Fibroblast of skin of abdomen (primary cell): ENCODE measurements at regions not wholly inside any gene's neighbourhood (a gene's known extent, or its start where the extent isn't known, plus 50 kb on each side); places are given as distances from the start of the nearest gene placed in this dataset.

Experiments used
- DNase-seq: peaks from one replicate; pipeline ENCODE4 v3.0.0-alpha.2; 2013

- no peak for DNase-seq
Measured at GRCh38 chr12:30144777-30145683, 361.3 kb upstream of the TMTC1 start.

GRCh38 chr12:30142301-30142700 is 358.6 kb upstream of the TMTC1 start:
- DNase-seq, result no peak

GRCh38 chr12:30138483-30138882 is 354.7 kb upstream of the TMTC1 start:
- DNase-seq, result peak; percentile 12

- peak; percentile 34 for DNase-seq
Measured at GRCh38 chr12:30136696-30137095, 353.0 kb upstream of the TMTC1 start.

GRCh38 chr12:30135776-30136175 is 352.0 kb upstream of the TMTC1 start:
- no peak for DNase-seq

GRCh38 chr12:30134229-30134628 is 350.5 kb upstream of the TMTC1 start:
- DNase-seq, result no peak

GRCh38 chr12:30126944-30127343 is 343.2 kb upstream of the TMTC1 start:
- no peak for DNase-seq

GRCh38 chr12:30120522-30120921 is 336.8 kb upstream of the TMTC1 start:
- DNase-seq, result no peak

- DNase-seq, result no peak
Measured at GRCh38 chr12:30117483-30117882, 333.7 kb upstream of the TMTC1 start.

GRCh38 chr12:30111719-30112118 is 328.0 kb upstream of the TMTC1 start:
- no peak for DNase-seq

- peak; percentile 65 for DNase-seq
Measured at GRCh38 chr12:30110958-30111586, 327.3 kb upstream of the TMTC1 start.

- no peak for DNase-seq
Measured at GRCh38 chr12:30110498-30110897, 326.8 kb upstream of the TMTC1 start.

GRCh38 chr12:30108666-30109065 is 324.9 kb upstream of the TMTC1 start:
- DNase-seq, result no peak

- no peak for DNase-seq
Measured at GRCh38 chr12:30106204-30106965, 322.6 kb upstream of the TMTC1 start.

- DNase-seq, result no peak
Measured at GRCh38 chr12:30105505-30105904, 321.8 kb upstream of the TMTC1 start.

- DNase-seq, result no peak
Measured at GRCh38 chr12:30104971-30105370, 321.2 kb upstream of the TMTC1 start.

- DNase-seq, result peak; percentile 73
Measured at GRCh38 chr12:30100741-30101140, 317.0 kb upstream of the TMTC1 start.

- DNase-seq, result no peak
Measured at GRCh38 chr12:30098677-30099076, 314.9 kb upstream of the TMTC1 start.

- DNase-seq, result no peak
Measured at GRCh38 chr12:30095511-30095910, 311.8 kb upstream of the TMTC1 start.

- DNase-seq, result no peak
Measured at GRCh38 chr12:30092983-30093617, 309.4 kb upstream of the TMTC1 start.

GRCh38 chr12:30090258-30090657 is 306.5 kb upstream of the TMTC1 start:
- no peak for DNase-seq

GRCh38 chr12:30088259-30088995 is 304.7 kb upstream of the TMTC1 start:
- no peak for DNase-seq
